HG02571 (cell line): ENCODE measurements at regions not wholly inside any gene's neighbourhood (a gene's known extent, or its start where the extent isn't known, plus 50 kb on each side); places are given as distances from the start of the nearest gene placed in this dataset.

ENCODE experiments used
- ATAC-seq: cut with Tn5 transposase; IDR thresholded peaks from one replicate; pipeline ENCODE4 v1.9.1; 2021; ENCODE audit warnings: mild to moderate bottlenecking, moderate library complexity; ENCODE audit not compliant: unreplicated experiment

DNA sequence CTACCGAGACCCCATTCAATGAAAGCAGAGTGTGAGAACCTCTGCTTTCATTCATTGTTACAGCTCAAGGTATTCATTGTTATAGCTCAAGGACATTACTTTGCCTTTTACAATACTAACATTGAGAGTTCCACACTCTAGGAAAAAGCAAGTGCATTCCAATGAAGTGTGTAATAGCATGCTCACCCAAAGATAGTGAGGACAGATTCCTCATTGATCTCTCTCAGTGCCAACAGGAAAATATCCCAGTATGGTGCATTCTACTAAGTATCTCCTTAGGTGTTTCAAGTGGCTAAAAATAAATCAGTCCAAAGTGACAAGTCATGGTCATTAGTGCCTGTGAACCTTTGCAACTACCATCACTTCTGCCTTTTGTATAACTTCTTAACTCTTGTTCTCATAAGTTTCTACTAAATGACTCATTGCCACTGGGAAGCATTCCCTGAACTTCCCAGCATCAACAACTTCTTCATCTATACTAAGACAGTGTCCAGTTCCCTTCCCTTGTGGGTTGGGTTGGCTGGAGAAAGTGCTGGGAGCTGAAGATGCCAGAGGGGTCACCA, 140.7 kb upstream of the STXBP5 start:
- no peak for ATAC-seq

DNA sequence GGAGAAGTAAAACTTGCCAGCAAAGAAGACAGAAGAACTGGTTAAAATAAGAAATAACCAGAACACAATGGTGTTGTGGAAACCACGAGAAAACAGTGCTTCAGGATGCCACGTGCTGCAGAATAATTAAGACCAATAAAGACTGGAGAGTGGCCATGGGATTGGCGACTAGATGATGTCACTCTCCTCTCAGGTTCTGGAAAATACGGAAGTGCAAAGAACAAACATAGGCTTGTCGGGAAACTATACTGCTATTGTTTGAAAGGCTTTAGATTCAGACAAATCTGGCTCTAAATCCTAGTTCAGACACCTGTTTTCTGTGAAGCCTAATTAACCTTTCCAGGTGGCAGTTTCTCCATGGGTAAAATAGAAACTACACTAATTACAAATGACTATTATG, 138.4 kb upstream of the STXBP5 start:
- no peak for ATAC-seq

DNA sequence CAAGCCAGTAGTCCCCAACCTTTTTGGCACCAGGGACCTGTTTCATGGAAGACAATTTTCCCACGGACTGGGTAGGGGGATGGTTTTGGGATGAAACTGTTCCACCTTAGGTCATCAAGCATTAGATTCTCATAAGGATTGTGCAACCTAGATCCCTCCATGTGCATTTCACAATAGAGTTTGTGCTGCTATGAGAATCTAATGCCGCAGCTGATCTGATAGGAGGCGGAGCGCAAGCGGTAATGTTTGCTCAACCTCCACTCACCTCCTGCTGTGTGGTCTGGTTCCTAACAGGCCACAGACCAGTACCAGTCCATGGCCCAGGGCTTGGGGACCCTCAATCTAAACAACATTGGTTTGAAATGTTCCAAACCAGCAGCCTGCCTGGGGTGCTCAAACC, 137.0 kb upstream of the STXBP5 start:
- no peak for ATAC-seq

DNA sequence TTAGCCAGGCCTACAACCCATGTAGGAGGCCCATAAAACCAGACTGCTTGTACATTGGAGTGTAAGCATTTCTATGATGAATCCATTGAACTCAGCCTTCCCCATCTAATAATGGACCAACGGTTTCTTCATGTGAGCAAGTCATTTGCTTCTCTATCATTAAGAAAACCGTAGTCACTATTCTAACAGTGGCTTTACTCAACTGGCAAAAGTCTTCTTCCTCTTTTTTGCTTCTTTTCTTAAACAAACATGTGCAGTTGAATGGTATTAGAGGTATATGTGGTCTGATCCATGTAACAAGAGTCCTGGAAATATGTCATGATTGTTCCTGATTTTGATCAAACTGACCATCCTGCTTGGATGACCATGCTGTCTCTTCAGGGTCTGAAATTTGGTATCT, 132.4 kb upstream of the STXBP5 start:
- no peak for ATAC-seq

DNA sequence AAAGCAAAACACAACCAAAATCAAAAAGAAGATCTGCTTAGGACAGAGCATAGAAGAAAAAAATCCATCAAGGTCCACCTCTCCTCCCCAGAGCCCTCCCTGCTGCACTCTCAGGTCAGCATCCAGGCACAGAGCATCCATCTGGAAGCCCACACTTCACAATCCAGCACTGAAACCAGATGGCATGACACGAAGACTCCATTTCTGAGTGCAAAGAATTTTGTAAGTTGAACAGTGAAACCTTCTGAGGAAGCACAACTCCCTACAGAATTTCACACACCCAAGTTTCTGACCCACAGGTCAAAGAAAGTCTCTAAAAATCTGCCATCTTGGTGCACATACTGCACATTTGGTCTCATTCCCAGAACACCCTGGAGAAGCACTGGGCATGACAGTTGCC, 128.8 kb upstream of the STXBP5 start:
- ATAC-seq = no peak

DNA sequence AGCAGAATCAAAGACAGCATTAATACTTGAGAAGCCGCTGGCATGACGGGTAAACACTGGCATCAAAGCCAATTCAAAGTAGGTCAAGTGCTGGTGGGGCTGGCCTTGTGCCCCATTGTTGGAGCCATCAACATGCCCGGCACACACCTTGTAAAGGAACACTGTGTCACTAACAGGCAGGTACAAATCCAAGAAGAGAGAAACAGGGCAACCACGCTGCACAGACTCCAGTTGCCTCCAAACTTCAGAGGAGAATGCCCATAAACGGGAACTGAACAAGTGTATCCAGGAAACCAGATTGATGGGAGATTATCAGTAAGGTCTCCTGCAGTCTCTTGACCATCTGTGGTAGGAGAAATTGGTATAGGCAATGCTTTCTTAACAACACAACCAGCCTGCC, 127.0 kb upstream of the STXBP5 start:
- ATAC-seq = no peak

DNA sequence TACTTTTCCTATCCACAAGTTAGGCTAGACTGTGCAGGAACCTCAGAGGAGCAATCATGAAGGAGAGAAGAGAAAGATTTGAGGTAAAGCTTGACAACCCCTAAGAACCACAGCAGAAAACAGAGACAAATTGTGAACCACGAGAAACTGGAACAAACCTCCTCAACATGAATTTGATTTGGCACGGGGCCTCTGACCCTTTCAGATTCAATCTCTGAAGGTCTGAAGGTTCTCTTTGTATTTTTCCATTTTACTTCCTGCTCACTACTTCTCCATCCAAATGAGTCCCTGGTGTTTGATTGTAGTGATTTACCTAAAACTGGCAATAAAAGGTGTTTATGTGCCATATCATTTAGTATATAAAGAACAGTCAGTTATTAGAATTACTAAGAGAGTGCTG, 126.1 kb upstream of the STXBP5 start:
- ATAC-seq = no peak

DNA sequence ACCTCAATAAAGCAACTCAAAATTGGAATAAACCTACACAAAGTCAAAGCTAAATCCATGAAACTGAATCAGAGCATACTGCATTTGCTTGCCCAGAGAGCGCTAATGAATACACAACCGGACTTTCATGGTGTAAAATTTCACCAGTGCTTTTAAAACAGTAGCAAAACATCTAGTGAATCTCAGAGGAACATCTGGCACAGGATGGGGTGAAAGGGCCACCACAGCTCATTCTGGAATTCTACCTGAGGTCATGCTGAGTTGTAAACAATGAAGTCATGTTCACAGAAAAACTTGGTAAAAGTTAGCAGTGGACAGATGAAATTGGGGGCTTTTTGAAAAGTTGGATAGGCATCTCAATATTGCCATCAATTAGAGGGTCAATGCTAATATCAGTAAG, 125.6 kb upstream of the STXBP5 start:
- ATAC-seq = no peak

DNA sequence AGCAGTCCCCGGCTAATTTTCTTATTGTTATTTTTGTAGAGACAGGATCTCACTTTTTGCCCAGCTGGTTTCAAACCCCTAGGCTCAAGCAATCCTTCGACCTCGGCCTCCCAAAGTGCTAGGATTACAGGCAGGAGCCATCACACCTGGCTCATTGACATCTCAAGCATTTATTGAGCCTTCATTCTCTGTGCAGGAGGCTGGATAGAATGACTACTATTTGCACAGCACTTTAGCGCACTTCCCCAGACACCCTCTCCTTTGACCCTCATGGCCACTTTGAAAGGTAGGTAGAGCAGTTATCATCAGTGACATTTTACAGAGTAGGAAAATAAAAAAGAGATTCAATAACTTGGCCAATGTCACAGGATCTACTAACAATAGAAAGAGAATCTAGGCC, 124.0 kb upstream of the STXBP5 start:
- ATAC-seq = no peak

DNA sequence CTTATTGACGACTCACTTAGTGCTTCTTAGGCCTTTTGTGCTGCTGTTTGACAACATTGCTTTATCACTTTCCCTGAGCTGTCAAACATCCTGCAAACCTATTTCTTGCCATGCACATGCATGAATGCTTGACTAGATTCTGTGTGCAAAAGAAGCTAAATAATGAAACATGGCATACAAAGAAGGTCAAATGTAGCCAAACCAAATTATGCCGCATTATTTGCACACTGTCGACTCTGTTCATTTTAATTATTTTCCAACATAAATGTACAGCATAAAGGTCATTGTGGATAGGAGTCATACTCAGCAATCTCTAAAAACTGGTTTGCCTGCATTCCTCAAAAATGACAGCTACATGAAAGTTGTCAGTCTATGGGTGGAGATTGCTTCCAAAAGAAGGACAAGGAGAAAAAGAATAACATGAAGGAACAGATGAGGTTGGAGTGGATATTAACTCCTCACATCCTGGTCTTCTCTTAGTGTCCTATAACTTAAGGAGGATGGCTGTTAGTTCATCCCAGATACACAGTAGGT, 123.1 kb upstream of the STXBP5 start:
- no peak for ATAC-seq

DNA sequence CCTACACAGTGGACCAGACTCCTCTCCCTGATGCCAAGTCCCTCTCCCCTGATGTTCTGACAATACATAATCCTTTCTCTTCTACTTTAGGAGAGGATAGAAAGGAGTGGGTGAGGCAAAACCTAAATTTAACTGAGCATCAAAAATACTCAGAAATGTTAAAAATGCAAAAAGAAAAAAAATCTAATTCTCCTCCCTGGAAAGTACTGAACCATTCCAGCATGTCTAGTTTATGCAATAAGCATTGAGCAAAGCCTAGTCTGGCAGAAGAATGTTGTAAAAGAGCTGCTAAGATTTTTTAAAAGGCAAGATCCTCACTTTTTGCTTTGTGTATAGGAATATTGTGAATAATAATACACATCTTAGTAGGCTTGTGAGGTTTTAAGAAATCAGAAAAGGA, 116.6 kb upstream of the STXBP5 start:
- ATAC-seq = no peak

DNA sequence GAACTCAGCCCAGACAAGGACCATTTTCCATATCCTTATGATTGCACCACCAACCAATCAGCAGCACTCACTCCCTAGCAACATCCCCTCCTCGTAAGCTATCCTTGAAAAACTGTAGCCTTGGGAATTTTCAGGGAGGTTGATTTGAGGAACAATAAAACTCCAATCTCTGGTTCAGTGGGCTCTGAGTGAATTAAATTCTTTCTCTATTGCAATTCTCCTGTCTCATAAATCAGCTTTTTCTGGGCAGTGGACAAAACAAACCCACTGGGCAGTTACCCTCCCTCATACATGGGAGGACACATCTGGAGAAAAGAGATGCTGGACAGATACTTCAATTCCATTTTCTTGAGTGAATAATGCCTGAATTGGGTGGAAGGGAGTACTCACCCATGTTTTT, 115.4 kb upstream of the STXBP5 start:
- ATAC-seq = no peak

DNA sequence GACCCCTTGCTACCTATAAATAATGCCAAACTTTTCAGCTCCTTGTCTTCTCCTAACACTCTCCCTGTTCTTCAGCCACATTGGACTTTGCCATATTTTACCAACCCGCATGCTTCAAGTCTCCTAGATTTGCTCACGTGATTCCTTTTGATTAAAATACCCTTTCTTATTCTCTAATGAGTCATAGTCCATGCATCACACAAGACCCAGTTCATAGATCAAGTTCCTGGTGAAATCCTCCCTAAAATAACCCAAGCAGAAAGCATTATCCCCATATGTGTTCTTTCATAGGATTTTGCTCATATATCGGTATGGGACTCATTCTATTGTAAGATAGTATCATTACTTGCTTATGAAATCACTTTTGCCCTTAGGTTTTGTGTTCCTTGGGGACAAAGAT, 108.9 kb upstream of the STXBP5 start:
- ATAC-seq = no peak

DNA sequence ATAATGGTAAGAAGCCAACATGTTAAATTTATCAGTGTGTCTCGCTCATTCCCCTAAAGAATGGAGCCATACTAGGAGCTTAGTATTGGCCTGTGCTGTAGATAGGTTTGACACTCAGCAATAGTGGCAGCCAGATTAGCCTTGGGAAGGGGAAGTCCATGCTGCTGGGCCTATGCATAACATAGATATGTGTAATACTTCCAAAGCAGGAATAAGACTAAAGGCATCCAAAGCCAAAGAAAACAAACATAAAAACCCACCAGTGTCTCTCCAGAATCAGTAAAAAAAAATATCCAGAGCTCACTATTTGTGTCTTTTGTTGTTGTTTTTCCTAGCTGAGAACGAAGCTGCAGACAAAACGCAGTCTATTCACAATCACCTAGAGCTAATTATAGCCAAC, 104.2 kb upstream of the STXBP5 start:
- no peak for ATAC-seq

DNA sequence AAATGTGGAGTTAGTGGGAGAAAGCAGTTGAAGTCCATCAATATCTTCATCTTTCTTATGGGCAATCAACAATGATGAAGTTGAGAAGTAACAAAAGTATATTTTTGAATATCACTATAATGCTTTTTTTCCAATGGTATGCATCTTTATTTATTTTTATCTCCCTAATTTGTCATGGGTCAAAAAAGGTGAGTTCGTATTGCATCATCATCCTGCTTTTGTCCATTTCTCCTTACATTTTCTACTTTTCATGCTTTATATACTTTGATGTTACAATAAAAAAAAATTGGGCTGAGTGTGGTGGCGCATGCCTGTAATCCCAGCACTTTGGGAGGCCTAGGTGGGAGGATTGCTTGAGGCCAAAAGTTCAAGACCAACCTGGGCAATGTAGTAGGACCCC, 101.2 kb upstream of the STXBP5 start:
- no peak for ATAC-seq

DNA sequence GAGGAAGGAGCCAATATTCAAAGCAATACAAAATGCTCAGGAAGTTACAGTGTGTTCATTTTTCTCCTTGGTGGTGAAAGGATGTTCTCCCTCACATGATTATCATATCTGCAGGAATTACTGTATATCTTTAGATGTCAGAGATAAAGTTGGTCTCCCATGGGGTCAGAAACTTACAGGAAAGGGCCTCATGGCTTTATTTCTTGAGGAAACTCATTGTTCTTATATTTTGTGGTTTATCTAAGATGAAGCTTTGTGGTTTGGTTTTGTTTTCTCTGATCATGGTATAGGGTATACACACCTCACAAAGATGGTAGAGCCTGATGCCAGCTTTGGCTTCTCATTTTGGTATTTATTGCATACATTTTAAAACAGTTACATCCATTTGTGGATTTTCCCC, 100.5 kb upstream of the STXBP5 start:
- ATAC-seq = no peak

DNA sequence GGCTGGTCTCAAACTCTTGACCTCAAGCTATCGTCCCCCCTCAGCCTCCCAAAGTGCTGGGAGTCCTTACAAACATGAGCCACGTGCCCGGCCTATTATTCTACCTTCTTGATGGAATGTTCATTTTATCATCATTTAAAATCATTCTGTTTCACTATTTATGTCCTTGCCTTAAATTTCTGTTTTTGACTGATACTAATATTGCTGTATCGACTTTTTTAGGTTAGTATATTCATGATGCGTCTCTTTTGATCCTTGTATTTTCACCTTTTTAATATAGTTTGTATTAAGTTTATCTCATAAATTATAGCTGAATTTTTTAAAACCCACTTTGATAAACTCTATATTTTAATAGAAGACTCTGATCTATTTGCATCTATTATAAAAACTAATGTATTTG, 98.4 kb upstream of the STXBP5 start:
- no peak for ATAC-seq

DNA sequence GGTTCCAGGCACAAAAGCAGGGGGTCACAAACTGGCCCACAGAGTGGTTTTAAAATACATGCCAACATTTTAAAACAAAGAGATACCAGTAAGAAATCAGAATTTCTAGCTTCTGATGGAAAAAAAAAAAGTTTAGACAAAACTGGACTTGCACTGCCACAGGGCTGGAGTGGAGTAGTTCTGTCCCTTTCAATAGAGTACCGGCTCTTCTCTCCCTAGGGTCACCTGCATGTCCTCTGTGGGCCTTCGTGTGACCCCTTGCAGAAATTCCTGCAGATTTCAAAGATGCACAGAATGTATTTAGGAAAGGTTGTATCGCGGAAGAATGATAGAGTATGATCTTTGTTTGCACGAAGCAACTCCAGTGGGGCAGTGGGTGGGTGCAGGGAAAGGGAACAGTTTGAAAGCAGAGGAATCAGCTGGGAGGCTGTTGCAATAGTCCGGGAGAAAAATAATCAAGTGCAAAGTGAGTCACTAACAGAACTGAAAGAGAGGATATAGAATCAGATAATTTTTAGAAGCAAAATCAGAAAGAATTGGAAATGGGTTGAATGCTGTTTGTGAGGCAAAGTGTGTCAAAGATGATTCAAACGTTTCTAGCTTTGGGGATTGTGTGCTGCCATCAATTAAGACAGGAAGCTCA, 97.3 kb upstream of the STXBP5 start:
- no peak for ATAC-seq

DNA sequence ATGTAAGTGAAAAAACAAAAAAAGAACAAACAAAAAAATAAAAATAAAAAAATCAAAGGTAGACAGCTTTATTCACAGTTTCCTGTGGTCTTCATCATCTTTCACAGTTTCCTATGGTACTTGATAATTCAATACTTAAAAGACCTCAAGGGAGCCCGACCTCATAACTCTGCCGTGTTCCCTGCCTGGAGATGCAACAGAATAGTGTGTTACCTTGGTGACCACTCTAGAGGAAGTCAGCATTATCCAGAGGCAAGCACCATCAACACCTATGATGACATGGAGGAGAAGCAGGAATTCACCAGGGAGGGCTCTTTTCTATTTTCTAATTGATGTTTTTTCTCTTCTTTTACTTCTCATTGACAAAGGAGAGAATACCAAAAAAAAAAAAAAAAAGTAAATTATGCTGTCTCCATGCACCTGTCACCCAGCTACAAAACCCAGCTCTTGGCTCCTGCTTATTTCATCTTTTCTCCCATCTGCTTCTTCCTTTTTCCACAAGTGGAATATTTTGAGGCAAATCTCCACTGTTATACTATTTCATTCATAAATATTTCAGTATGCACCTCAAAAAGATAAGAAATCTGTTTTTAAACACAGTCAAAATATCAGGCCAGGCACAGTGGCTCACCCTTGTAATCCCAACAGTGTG, 95.8 kb upstream of the STXBP5 start:
- no peak for ATAC-seq

DNA sequence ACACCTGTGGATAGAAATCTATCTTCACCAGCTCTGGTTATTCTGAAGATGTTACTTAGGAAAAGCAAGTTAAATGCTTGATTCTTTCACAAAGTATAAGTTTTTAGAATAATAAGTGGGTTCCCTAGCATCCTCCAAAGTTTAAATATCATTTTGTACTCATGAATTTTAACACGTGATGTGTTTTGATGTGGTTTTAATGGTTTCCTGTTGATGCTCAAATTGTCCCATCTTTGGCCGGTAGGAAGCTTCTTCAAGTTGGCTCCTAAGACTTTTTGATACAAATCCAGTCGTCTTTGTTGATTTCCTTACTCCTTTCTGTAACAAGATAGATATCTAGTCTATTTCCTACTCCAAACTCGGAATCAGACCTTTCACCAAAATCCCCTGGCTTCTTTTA, 94.5 kb upstream of the STXBP5 start:
- no peak for ATAC-seq

DNA sequence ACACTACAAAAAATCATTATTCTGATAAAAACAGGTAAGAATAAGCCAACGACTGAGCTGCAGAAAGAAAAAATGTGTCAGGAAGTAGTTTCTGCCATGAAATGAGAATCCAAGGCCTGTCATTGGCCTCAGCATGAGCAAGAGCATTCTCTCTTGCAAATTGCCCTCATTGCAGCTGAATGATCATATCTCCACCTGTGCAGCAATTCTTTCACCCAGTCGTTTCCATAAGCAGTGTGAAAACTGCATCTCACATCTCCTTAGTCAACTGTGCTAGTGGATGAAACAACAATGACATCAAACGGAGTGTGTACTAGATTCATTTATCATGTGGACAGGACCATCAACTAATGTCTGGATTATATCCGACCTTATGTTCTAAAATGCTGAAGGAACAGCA, 88.2 kb upstream of the STXBP5 start:
- ATAC-seq = no peak

DNA sequence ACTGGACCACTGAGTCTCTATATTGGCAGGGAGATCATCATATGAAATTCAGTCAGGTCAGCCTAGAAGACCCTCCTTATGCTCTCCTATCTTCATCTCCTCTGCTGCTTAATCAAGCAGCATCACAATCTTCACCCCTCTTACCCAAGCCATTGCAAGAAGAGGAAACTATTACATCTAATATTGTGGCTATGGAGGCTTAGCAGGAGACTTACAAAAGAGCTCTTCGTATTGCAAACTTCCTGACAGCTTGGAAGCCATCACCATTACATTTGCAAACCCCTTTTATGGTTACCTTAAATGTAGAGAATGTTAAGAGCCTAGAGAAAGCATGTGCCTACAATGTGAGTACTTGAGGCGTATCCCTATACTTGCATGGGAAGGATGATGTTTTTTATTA, 87.2 kb upstream of the STXBP5 start:
- no peak for ATAC-seq

DNA sequence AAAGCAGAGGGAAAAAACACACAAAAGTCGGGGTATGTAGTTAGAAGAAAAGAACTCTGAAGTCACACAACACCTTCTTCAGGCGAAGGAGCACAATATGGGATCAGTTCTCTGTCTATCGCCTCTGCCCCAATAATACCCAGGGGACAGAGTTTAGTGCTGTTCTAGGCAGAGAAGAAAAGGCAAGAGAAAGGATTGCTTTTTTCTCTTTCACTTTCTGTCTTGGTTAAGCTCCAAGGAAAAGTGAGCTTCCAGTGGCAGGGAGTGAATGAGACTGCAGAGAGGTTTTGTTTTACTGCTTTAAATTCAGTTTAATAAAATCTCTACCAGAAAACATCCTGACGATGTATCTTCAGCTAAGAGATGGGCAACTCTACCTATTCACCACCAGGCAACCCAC, 86.6 kb upstream of the STXBP5 start:
- no peak for ATAC-seq
